Stomach smooth muscle (tissue), 2 donors: ENCODE measurements at regions not wholly inside any gene's neighbourhood (a gene's known extent, or its start where the extent isn't known, plus 50 kb on each side); places are given as distances from the start of the nearest gene placed in this dataset.

ENCODE experiments used
- H3K27ac ChIP-seq: one replicate; pipeline ENCODE4 v1.7.0; 2013; ENCODE audit warnings: mild to moderate bottlenecking, low read length, inconsistent platforms
- H3K27me3 ChIP-seq, 2 donors: one replicate each; pipeline ENCODE4 v1.7.0; 2013; ENCODE audit warnings: low read length in 2 of 2; ENCODE audit not compliant: insufficient read depth in 2 of 2, control insufficient read depth in 1 of 2
- H3K36me3 ChIP-seq, 2 donors: one replicate each; pipeline ENCODE4 v1.7.0; 2013; ENCODE audit warnings: low read length in 2 of 2; ENCODE audit not compliant: control insufficient read depth in 2 of 2, insufficient read depth in 2 of 2
- H3K4me1 ChIP-seq: one replicate; pipeline ENCODE4 v1.7.0; 2013; ENCODE audit warnings: low read length; ENCODE audit not compliant: control insufficient read depth, insufficient read depth
- H3K4me3 ChIP-seq, 2 donors: one replicate each; pipeline ENCODE4 v1.7.0; 2013; ENCODE audit warnings: low read length in 2 of 2
- H3K9ac ChIP-seq, 2 donors: one replicate each; pipeline ENCODE4 v1.7.0; 2013; ENCODE audit warnings: low read length in 2 of 2, mild to moderate bottlenecking in 1 of 2
- H3K9me3 ChIP-seq, 2 donors: one replicate each; pipeline ENCODE4 v1.7.0; 2013; ENCODE audit warnings: low read length in 2 of 2; ENCODE audit not compliant: control insufficient read depth in 2 of 2
- donor health status: healthy.
- donor health status: Pancreatic carcinoma.

DNA sequence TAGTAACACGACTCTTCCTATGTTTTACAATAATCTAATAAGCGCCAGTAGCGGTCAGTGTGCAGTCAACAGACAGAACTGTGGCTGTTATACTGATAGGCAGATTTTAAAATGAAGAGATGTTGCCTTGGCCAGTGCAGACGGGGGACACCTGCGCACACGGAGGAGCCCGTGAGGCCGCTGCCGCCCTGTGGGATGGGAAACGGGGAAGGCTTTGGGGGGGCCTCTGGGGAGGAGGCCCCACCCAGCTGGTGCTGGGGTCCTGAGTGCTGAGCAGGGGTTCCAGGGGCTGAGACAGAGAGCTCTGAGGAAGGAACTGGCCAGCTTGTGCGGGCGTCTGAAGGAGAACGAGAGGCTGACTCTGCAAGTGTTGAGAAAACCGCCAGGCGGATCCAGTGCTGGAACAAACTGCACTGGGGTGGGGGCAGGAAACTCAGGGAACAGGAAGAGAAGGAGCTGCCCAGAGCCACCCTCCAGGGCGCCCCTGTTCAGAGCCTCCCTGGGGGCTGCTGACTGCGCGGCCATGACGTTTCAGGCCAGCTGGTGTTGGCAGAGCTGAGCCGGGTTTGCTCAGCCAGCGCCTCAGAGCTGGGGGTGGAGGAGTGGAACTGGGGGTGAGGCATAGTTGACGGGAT lies 426.4 kb downstream of the TCERG1L start:
- Histone ChIP-seq H3K27ac (no peak overlapping the region), H3K9me3 (no peaks in the 10 kb centered on the region), H3K4me1 (no peaks in the 10 kb centered on the region), H3K4me3 (no peak overlapping the region), H3K9ac (no peak overlapping the region), H3K27me3 (peaks cover 0 to 6% of the 10 kb centered on the region in 2 donors), H3K36me3 (no peaks in the 10 kb centered on the region)

- Histone ChIP-seq H3K27me3 (peaks cover 0 to 6% of the 10 kb centered on the region in 2 donors), H3K4me1 (no peaks in the 10 kb centered on the region), H3K9ac (no peak overlapping the region), H3K36me3 (no peaks in the 10 kb centered on the region), H3K27ac (no peak overlapping the region), H3K4me3 (no peak overlapping the region), H3K9me3 (no peaks in the 10 kb centered on the region)
Observed at GRCh38 chr10:130887170-130887569, 424.4 kb downstream of the TCERG1L start.

- Histone ChIP-seq H3K27me3 (peaks cover 0 to 6% of the 10 kb centered on the region in 2 donors), H3K36me3 (no peaks in the 10 kb centered on the region), H3K9ac (no peak overlapping the region), H3K4me1 (no peaks in the 10 kb centered on the region), H3K9me3 (no peaks in the 10 kb centered on the region), H3K4me3 (no peak overlapping the region), H3K27ac (no peak overlapping the region)
Observed at GRCh38 chr10:130888493-130888892, 423.0 kb downstream of the TCERG1L start.

- H3K27me3 ChIP-seq: peaks cover 0 to 6% of the 10 kb centered on the region in 2 donors
- H3K9ac ChIP-seq: no peak overlapping the region
- H3K9me3 ChIP-seq: no peaks in the 10 kb centered on the region
- H3K36me3 ChIP-seq: no peaks in the 10 kb centered on the region
- no peak overlapping the region for H3K4me3 ChIP-seq
- H3K4me1 ChIP-seq: no peaks in the 10 kb centered on the region
- no peak overlapping the region for H3K27ac ChIP-seq
Observed at GRCh38 chr10:130889240-130889639, 422.3 kb downstream of the TCERG1L start.

DNA sequence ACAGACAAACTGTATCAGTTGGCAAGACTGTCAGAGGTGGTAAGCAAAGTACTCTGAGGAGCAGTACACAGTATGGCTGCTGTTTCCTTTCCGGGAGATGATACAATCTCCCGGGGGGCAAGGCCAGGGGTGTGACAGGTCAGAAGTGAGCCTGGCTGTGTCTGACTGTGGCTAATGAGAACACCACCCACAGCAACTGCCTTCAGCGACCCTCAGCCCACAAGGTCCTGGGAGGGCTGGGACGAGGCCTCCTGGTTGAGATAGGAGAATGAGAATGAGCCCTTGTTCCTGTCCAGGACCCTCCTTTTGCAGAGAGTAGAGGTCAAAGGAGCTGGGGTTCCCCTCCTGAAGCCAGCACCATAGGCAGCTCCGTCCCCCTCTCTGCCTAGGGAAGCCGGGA lies 421.7 kb downstream of the TCERG1L start:
- Histone ChIP-seq H3K4me1 (no peaks in the 10 kb centered on the region), H3K9me3 (no peaks in the 10 kb centered on the region), H3K9ac (no peak overlapping the region), H3K27ac (no peak overlapping the region), H3K27me3 (peaks cover 0 to 3% of the 10 kb centered on the region in 2 donors), H3K36me3 (no peaks in the 10 kb centered on the region), H3K4me3 (no peak overlapping the region)

DNA sequence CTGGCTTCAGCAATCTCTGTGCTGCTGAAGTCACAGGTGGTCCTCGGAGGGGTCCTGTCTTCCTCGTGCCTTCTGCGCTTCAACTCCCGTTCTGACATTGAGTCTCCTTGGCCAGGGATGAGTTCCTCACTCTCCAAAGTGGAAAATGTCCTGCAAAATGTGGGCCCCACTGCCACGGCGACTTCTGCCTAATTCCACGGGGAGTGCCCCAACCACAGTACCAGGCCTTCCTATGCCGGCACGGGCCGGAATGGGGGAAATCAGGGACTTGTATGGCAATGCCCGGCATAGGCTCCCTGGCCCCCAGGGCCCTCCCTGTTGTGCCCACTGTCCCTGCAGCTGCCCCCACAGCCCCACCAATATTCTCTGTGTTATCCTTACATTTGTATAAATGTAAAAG lies 420.5 kb downstream of the TCERG1L start:
- Histone ChIP-seq H3K4me1 (no peaks in the 10 kb centered on the region), H3K36me3 (no peaks in the 10 kb centered on the region), H3K27me3 (peaks cover 0 to 1% of the 10 kb centered on the region in 2 donors), H3K9ac (no peak overlapping the region), H3K27ac (no peak overlapping the region), H3K4me3 (no peak overlapping the region), H3K9me3 (no peaks in the 10 kb centered on the region)

DNA sequence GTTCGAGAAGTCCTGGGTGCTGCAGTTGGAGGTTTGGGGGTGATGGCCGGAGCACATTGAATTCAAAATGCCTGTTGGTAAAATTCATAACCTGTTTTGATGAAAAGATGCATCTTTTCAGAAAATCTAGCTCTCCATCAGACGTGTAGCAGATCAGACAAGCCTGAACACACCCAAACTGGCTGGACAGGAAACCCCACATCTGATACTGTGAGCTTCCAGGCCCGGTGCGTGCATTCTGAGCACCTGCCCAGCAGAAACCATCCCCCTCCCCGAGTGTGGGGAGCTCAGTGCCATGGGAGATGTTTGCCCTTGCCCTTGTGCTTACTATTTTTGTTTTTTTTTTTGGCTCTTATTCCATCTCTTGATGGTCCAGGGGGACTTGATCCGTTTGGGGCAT lies 417.1 kb downstream of the TCERG1L start:
- no peaks in the 10 kb centered on the region for H3K4me1 ChIP-seq
- H3K36me3 ChIP-seq: no peaks in the 10 kb centered on the region
- H3K9ac ChIP-seq: no peak overlapping the region
- H3K27me3 ChIP-seq: peaks cover 0 to 2% of the 10 kb centered on the region in 2 donors
- no peak overlapping the region for H3K4me3 ChIP-seq
- H3K9me3 ChIP-seq: no peaks in the 10 kb centered on the region
- H3K27ac ChIP-seq: no peak overlapping the region

DNA sequence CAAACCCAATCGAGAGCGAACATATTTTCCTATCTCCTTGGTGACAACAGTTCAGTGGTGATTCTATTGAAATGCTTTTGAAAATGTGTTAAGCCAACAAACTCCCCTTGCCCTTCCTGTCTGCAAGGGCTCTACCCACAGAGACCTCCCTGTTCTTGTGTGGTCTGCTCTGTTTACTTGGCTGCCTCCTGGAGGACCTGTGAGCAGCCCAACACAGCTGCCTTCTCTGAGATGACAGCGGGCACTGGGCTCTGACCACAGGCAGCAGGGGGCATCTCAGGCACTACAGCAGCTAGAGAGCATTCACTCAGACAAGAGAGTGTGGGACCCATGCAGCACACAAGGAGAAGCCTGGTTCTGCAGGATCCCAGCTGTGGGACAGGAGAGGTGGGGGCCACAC lies 416.4 kb downstream of the TCERG1L start:
- Histone ChIP-seq H3K27ac (no peak overlapping the region), H3K9me3 (no peaks in the 10 kb centered on the region), H3K27me3 (peaks cover 0 to 2% of the 10 kb centered on the region in 2 donors), H3K9ac (no peak overlapping the region), H3K4me3 (no peak overlapping the region), H3K4me1 (no peaks in the 10 kb centered on the region), H3K36me3 (no peaks in the 10 kb centered on the region)

- no peaks in the 10 kb centered on the region for H3K9me3 ChIP-seq
- no peak overlapping the region for H3K9ac ChIP-seq
- H3K27ac ChIP-seq: no peak overlapping the region
- H3K4me3 ChIP-seq: no peak overlapping the region
- no peaks in the 10 kb centered on the region for H3K36me3 ChIP-seq
- no peaks in the 10 kb centered on the region for H3K4me1 ChIP-seq
- H3K27me3 ChIP-seq: peaks cover 0 to 2% of the 10 kb centered on the region in 2 donors
Observed at GRCh38 chr10:130897815-130898214, 413.7 kb downstream of the TCERG1L start.

GRCh38 chr10:130898381-130898780 lies 413.1 kb downstream of the TCERG1L start:
- Histone ChIP-seq H3K9ac (no peak overlapping the region), H3K4me3 (no peak overlapping the region), H3K36me3 (no peaks in the 10 kb centered on the region), H3K4me1 (no peaks in the 10 kb centered on the region), H3K27ac (no peak overlapping the region), H3K9me3 (no peaks in the 10 kb centered on the region), H3K27me3 (peaks cover 0 to 2% of the 10 kb centered on the region in 2 donors)

DNA sequence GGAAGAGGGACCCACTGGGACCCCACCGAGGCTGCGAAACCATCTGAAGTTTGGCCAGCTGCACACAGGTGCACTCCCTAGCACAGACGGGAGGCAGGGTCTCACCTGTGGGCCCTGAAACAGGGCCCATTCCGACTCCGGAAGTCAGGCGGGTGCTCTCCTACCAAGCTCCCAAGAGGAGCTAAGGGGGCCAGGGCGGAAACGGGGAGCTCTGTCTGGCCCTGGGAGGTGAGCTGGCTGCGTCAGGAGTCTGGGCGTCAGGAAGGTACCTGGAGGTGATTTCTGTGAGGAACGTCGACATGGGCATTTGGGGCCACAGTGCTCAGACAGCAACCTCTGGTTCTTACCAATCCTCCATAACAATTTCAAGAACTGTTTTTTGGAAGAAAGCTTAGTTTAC lies 411.7 kb downstream of the TCERG1L start:
- no peaks in the 10 kb centered on the region for H3K9me3 ChIP-seq
- H3K4me3 ChIP-seq: no peak overlapping the region
- H3K4me1 ChIP-seq: no peaks in the 10 kb centered on the region
- no peaks in the 10 kb centered on the region for H3K36me3 ChIP-seq
- no peak overlapping the region for H3K27ac ChIP-seq
- H3K9ac ChIP-seq: no peak overlapping the region
- H3K27me3 ChIP-seq: peaks cover 0 to 2% of the 10 kb centered on the region in 2 donors
